Dermis blood vessel endothelial cell (primary cell): ENCODE measurements at regions not wholly inside any gene's neighbourhood (a gene's known extent, or its start where the extent isn't known, plus 50 kb on each side); places are given as distances from the start of the nearest gene placed in this dataset.

Source experiments
- DNase-seq: peaks from one replicate; pipeline ENCODE4 v3.0.0; 2010

- no peak for DNase-seq
Measured at GRCh38 chr21:27839512-27840115, 872.7 kb upstream of the ADAMTS5 start.

DNA sequence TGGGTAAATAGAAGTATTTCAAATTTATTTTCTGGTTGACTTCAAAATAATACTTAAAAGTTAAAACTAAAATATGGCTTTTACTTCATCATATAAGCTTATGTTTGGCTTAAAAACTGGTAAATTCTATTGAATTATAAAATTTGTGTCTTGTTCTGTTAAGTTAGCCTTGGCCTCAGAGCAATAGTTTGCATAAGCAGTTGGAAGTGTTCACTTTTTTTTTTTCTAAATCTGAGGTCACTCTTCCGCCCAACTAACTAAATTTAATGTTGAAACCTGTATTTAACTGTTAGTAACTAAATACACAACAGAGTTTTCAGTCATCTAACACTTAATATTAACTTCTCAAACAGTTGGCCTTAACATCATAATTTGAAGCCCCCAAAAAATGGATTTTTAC, 871.7 kb upstream of the ADAMTS5 start:
- no peak for DNase-seq

- DNase-seq, result no peak
Measured at GRCh38 chr21:27837936-27838335, 871.0 kb upstream of the ADAMTS5 start.

- no peak for DNase-seq
Measured at GRCh38 chr21:27833298-27833697, 866.4 kb upstream of the ADAMTS5 start.

DNA sequence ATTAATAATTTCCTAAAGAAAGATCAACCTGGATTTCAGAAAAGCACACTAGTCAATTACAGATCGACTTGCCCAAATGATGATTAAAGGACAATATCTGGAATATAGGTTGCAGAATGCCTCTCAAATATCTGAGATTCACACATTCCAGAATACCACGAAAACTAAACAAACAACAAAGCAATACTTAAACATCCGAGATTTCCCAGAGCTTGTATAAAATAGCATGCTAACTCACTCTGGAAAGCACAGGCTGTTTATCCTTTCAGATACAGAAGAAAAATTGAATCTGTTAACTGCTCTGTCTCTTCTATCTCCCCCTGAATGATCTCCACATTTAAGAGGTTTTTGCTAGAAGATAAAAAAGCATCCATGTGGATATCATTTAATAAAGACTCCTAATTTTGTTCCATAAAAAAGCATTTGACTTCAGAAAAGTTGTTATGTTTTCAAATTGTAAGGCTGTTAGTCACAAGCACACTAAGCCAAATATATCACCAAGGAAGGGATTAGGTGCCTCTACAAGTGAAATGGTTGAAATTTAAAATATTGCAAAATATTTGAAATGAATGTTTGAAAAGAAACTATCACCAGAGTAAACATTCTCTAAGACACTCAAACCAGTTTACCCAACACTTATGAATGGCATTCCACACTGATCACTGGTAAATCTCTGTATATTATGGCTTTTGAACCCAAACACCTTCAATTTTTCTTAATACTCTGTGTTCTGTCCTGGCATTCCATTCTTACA, 865.1 kb upstream of the ADAMTS5 start:
- DNase-seq, result no peak

DNA sequence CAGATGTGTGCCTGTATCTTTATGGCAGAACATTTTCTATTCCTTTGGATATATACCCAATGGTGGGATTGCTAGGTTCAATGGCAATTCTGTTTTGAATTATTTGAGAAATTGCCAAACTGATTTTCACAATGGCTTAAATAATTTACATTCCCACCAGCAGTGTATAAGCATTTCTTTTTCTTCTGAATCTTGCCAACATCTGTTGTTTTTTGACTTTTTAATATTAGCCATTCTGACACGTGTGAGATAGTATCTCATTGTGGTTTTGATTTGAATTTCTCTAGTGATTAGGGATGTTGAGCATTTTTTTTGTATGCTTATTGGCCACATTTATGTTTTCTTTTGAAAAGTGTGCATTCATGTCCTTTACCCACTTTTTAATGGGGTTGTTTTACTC, 864.3 kb upstream of the ADAMTS5 start:
- DNase-seq, result no peak

DNA sequence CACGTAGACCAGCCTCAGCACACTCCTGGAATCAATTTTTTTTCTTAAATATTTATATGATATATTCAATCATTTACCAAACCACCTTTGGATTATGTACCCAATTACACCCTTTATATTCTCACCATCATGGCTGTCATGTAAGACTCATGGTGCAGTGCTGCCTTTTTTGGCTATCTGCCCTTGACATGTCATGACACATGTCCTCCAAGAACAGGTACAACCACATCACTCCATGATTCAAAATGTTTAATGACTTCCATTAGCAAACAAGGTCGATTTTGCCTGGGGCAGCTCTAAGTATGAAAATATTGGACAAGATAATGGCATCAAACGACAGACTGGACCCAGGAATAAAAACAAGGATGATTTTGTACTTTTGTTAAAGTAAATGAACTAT, 861.1 kb upstream of the ADAMTS5 start:
- DNase-seq, result no peak

GRCh38 chr21:27825035-27825434, 858.1 kb upstream of the ADAMTS5 start:
- no peak for DNase-seq

- DNase-seq, result no peak
Measured at GRCh38 chr21:27823652-27824201, 856.8 kb upstream of the ADAMTS5 start.

DNA sequence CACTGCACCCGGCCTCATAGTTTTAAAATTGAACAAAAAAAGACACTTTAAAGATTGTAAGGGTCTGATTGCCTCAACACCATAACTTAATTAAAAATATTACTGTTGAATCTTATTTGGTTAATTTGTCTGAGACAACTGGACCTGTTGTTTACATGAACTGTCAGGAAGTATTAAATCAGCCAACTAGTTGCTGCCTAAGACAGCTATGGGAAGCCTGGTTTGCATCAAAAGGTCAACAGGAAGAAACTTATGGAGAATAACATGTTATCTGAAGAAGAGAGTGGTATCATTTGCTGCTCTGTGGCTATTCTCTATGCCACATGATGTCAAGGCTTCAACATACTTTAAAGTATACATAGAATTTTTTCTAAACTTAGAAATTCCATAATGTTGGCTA, 853.5 kb upstream of the ADAMTS5 start:
- DNase-seq, result no peak

DNA sequence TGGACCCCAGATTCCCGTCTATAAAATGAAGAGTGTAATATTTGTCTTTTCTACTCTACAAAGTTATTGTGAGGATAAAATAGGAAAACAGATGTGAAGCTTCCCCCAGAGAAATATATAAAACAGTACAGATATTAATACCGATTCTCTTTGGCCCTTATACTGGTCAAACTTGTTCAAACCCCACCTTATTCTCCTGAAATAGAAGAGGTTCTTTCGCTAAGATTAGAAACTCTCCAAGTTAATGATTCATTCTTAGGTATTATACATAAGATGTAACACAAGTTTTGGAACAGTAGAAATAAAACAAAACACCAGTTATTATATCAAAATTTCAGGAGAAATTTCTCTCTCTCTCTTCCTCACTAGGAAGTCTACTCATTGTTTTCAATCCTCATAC, 852.4 kb upstream of the ADAMTS5 start:
- no peak for DNase-seq

GRCh38 chr21:27818847-27819246, 852.0 kb upstream of the ADAMTS5 start:
- no peak for DNase-seq

DNA sequence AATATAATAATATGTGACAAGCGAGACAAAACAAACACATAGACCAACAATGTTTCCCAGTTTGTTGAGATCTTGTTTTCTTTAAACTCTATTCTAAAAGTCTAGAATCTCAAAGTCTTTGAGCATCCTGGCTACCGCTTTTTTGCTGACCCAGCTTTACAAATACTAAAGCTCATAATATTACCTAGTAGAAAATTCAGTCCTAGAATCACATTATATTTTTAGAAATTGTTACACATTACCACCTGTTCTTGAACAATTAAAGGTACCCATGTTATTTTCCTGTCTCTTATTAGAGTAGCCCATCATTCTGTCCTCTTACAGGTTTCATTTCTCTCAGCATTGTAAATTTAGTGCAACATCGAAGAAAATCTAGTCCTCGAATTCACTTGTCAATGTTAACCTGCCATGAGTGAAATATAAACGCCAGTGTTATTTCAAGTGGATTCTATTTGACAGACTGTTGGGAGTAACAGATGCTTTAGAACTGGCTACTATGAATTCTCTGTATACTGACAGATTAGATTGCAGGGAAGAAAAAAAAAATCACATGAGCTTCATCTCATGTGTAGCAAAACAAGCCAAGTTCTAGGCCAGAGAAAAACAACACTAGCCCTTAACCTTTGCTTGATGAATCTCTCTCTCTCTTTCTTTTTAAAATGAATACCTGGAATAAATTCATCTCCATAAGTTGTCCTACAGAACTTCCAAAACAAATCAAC, 851.2 kb upstream of the ADAMTS5 start:
- no peak for DNase-seq

DNA sequence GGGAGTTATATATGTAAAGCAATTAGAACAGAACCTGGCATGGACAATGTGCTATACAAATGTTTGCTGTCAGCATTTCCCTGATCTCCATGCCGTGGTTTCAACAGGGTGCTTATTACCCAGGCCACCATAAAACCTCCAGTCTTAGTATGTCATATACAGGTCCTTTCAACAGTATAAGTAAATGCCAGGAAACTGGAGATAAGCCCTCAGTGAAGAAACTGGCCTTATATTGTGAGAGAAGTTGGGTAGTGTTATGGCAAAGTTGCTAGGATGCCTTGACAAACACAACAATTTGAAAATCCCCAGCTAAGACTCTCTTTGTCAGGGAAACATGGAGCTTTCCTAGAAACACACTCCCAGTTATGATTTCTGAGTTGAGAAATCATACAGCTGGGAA, 850.2 kb upstream of the ADAMTS5 start:
- DNase-seq, result no peak

DNA sequence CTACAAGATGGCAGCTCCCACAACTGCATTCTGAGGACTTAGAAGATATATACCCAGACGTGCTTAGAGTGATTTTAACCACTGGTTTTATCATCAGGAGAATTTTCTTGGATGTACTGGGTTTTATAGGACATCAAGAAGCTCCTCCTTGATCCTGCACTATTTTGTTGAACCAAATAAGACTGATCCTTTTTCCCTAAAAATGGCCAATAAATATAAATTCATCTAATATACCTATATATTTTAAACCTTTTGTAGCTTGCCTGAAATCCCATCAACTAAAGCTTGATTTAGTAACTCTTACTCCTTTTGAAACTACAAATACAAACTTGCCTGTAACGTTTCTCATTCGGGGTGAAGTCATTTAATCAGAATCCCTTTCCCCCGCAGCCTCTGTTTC, 849.4 kb upstream of the ADAMTS5 start:
- no peak for DNase-seq

- DNase-seq, result no peak
Measured at GRCh38 chr21:27814226-27814625, 847.3 kb upstream of the ADAMTS5 start.

- no peak for DNase-seq
Measured at GRCh38 chr21:27813750-27814149, 846.9 kb upstream of the ADAMTS5 start.

- DNase-seq, result no peak
Measured at GRCh38 chr21:27813344-27813743, 846.5 kb upstream of the ADAMTS5 start.

- no peak for DNase-seq
Measured at GRCh38 chr21:27812279-27812678, 845.4 kb upstream of the ADAMTS5 start.

- DNase-seq, result no peak
Measured at GRCh38 chr21:27808923-27809322, 842.0 kb upstream of the ADAMTS5 start.

DNA sequence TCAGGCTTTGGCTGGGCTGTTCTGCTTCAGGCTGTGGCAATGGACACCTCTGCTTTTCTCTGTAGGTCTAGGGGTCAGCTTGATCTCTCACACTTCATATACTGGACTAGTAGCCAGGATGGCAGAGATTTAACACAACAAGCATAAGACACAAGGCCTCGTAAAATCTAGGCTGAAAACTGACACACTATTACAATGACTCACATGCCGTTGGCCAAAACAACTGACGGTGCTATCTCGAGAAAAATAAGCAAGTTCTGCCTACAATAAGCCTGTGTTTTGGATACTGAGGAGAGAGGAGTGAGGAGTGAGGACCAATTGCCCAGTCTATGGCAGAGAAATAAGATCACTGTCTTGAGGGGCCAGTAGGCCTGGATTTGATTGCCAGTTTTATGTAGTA, 840.7 kb upstream of the ADAMTS5 start:
- DNase-seq, result no peak

- DNase-seq, result no peak
Measured at GRCh38 chr21:27806281-27806680, 839.4 kb upstream of the ADAMTS5 start.

GRCh38 chr21:27805696-27806095, 838.8 kb upstream of the ADAMTS5 start:
- DNase-seq, result no peak

DNA sequence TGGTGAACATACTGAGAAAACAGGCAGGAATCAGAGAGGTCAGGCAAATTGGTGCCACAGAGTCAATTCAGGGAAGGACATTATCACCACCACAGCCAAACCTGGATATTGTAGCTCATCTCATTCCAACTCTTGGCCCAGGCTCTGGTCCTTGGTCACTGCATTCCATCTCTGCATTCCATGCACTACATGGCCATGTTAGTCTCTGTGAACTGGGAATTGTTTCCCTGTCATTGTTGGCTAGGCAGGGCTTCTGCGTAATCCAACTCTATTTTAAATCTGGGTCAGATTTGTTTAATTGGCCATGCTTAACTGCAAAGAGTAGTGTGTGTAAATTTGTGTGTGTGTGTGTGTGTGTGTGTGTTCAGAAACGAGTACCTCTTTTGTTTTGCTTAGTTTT, 837.6 kb upstream of the ADAMTS5 start:
- no peak for DNase-seq
